Thoracic aorta (tissue), 2 donors: ENCODE measurements at regions not wholly inside any gene's neighbourhood (a gene's known extent, or its start where the extent isn't known, plus 50 kb on each side); places are given as distances from the start of the nearest gene placed in this dataset.

ENCODE experiments used
- ATAC-seq: fragments of 150-250 bp; one replicate; pipeline ENCODE4 v1.8.0; 2017; ENCODE audit warnings: low read depth; ENCODE audit not compliant: insufficient number of reproducible peaks, low FRiP score
- DNase-seq: peaks from one replicate; pipeline ENCODE4 v3.0.0-alpha.2; 2020; ENCODE audit warnings: low spot score
- H3K27ac ChIP-seq, 2 donors: fragments of 200-600 bp; sonication (generic); 1 replicate in 1 of 2; 2 replicates in 1 of 2; pipeline ENCODE4 v1.5.1; 2016; ENCODE audit warnings: mild to moderate bottlenecking in 2 of 2, moderate library complexity in 2 of 2
- H3K27me3 ChIP-seq: fragments of 200-600 bp; sonication (generic); replicated peaks from 2 replicates; pipeline ENCODE4 v1.6.0; 2016; ENCODE audit warnings: mild to moderate bottlenecking; ENCODE audit not compliant: insufficient read depth
- H3K36me3 ChIP-seq: fragments of 200-600 bp; sonication (generic); one replicate; pipeline ENCODE4 v1.5.1; 2016
- H3K4me1 ChIP-seq, 2 donors: fragments of 200-600 bp; sonication (generic); 1 replicate in 1 of 2; 2 replicates in 1 of 2; pipeline versions ENCODE4 v1.5.1 to v1.6.0; 2016; ENCODE audit warnings: low read depth in 2 of 2, mild to moderate bottlenecking in 1 of 2; ENCODE audit not compliant: control insufficient read depth in 1 of 2
- H3K4me3 ChIP-seq: fragments of 200-600 bp; sonication (generic); 2 replicates; pipeline ENCODE4 v1.5.1; 2016; ENCODE audit warnings: mild to moderate bottlenecking
- H3K9me3 ChIP-seq: fragments of 200-600 bp; sonication (generic); 2 replicates; pipeline ENCODE4 v1.5.1; 2016
- TF ChIP-seq, protein P1 (sequence below): fragments of 200-600 bp; sonication (generic); IDR thresholded peaks from one replicate; pipeline ENCODE4 v1.5.1; 2019; ENCODE audit warnings: antibody characterized with exemption

DNA sequence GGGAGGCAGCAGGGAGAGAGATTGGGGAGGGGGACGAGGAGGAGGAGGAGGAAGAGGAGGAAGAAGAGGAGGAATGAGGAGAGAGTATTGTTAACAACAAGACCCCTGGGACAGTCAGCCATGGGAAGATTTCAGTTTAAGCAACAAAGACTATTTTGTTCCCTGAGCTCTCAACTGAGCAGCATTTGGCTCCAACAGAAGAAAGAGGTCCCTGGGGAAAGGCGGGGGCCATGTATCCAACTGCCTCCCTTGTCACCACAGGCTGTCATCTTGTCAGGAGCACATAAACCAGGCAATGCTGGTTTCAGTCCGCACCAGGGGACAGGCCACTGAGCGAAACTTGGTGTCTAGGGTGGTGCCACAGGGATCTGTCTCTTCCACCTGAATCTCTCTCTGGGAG lies 316.1 kb downstream of the TLE1 start:
- Histone ChIP-seq H3K9me3 (no peaks in the 10 kb centered on the region), H3K36me3 (no peaks in the 10 kb centered on the region), H3K4me3 (peak overlapping the region; percentile 24), H3K27ac (peak overlapping the region in 1 of 2 donors; percentile 1), H3K27me3 (no peaks in the 10 kb centered on the region), H3K4me1 (peaks cover 6 to 53% of the 10 kb centered on the region in 2 donors)
- no peak for DNase-seq
- ATAC-seq = no peak
- TF ChIP-seq, protein P1, sequence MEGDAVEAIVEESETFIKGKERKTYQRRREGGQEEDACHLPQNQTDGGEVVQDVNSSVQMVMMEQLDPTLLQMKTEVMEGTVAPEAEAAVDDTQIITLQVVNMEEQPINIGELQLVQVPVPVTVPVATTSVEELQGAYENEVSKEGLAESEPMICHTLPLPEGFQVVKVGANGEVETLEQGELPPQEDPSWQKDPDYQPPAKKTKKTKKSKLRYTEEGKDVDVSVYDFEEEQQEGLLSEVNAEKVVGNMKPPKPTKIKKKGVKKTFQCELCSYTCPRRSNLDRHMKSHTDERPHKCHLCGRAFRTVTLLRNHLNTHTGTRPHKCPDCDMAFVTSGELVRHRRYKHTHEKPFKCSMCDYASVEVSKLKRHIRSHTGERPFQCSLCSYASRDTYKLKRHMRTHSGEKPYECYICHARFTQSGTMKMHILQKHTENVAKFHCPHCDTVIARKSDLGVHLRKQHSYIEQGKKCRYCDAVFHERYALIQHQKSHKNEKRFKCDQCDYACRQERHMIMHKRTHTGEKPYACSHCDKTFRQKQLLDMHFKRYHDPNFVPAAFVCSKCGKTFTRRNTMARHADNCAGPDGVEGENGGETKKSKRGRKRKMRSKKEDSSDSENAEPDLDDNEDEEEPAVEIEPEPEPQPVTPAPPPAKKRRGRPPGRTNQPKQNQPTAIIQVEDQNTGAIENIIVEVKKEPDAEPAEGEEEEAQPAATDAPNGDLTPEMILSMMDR = no peak

DNA sequence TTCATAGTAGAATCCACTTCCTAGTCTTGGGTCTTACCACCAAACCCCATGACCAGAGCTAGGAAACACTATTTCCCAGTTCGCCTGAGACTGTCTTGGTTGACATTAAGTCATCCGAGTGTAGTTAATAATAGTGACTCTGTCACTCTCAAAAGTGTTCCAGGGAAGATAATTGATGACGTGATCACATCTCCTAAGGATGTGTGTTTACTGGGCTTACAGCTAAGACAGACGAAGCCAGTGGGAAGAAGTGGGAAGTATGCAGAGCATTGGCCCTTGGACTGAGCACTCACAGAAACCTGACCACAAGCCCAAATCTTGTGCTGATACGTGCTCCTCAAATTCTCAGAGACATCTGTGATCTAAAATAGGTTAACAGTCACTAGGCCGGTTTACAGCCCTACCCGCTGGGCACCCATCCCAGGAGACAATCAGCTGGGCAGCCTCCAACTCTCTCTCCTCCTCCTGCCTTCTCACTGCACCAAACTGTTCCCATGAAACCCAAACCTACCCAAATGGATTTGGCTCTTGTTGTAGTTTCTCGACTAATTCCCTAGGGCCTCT lies 316.6 kb downstream of the TLE1 start:
- H3K4me3 ChIP-seq = peak overlapping the region; percentile 24
- no peak for ATAC-seq
- no peaks in the 10 kb centered on the region for H3K27me3 ChIP-seq
- no peak for DNase-seq
- H3K9me3 ChIP-seq = no peaks in the 10 kb centered on the region
- no peaks in the 10 kb centered on the region for H3K36me3 ChIP-seq
- peak overlapping the region in 1 of 2 donors; percentile 1 for H3K27ac ChIP-seq
- TF ChIP-seq, protein P1 = no peak
- H3K4me1 ChIP-seq = peaks cover 6 to 47% of the 10 kb centered on the region in 2 donors

DNA sequence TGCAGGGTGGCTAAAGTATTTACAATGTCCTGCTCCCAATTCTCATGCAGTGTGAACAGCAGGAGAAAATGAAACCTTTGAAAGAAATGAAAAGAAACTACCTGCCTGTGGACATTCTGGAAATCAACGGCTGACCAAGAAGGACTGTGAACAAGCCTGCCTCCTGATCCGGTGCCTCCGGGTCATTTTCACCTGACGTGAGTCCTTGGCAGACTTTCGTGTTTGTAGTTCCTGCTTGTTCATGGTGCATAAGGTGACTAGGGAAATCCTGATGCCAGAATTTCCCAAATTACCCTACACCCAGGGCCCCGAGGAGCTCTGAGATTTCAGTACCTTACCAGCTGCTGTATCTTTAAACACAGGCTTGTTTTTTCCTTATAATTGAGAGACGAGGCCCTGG lies 317.5 kb downstream of the TLE1 start:
- Histone ChIP-seq H3K36me3 (no peaks in the 10 kb centered on the region), H3K27me3 (no peaks in the 10 kb centered on the region), H3K9me3 (no peaks in the 10 kb centered on the region), H3K27ac (no peak overlapping the region), H3K4me3 (no peak overlapping the region), H3K4me1 (peaks cover 6 to 42% of the 10 kb centered on the region in 2 donors)
- ATAC-seq (no peak), DNase-seq (no peak)
- TF ChIP-seq, protein P1 = no peak

DNA sequence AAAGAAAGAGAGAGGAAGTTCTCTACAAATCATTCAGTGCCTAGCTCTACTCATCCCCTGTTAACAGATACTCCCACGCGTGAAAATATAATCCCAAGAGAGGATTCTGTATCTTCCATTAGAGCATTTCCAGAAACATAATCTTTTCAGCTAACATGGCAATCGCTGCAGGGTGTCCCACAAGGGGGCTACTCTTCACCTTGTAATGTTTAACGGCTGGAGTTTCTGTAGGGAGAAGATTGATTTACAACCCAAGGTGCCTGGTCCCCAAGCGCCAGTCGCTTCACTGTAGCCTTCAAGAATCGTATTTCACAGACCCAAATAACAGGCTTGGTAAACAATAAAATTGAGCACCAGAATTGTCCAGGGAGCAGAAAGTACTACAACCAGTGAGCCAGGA lies 318.7 kb downstream of the TLE1 start:
- ATAC-seq (no peak), DNase-seq (no peak)
- Histone ChIP-seq H3K27me3 (no peaks in the 10 kb centered on the region), H3K9me3 (no peaks in the 10 kb centered on the region), H3K4me3 (no peak overlapping the region), H3K36me3 (no peaks in the 10 kb centered on the region), H3K27ac (no peak overlapping the region), H3K4me1 (peaks cover 6 to 40% of the 10 kb centered on the region in 2 donors)
- TF ChIP-seq, protein P1 = no peak

DNA sequence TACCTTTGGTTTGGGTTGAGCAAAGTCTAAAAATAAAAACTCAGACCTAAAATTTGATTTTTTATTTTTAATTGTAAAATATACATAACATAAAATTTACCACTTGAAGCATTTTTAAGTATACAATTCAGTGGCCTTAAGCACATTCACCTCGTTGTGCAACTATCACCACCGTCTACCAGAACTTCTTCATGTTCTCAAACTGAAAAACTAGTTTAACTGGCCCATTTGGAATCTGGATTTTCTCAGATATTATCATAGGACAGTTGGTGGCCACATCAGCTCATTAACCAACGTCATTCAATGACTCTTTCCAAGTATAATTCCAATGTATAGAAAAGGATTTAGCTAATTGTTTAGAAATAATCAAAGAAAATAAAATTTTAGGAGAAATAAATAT lies 319.3 kb downstream of the TLE1 start:
- H3K4me1 ChIP-seq = peaks cover 5 to 35% of the 10 kb centered on the region in 2 donors
- DNase-seq (no peak), ATAC-seq (no peak)
- TF ChIP-seq, protein P1 = no peak
- H3K27ac ChIP-seq = no peak overlapping the region
- no peaks in the 10 kb centered on the region for H3K27me3 ChIP-seq
- H3K4me3 ChIP-seq = no peak overlapping the region
- H3K9me3 ChIP-seq = peaks cover 3% of the 10 kb centered on the region
- no peaks in the 10 kb centered on the region for H3K36me3 ChIP-seq
